WTC11 (cell line): ENCODE measurements at regions not wholly inside any gene's neighbourhood (a gene's known extent, or its start where the extent isn't known, plus 50 kb on each side); places are given as distances from the start of the nearest gene placed in this dataset.

Source experiments
- ATAC-seq: fragments of 200-7000 bp; cut with Tn5 transposase; 2 replicates; pipeline ENCODE4 v1.10.0; 2021; ENCODE audit warnings: mild to moderate bottlenecking, moderate library complexity
- CTCF ChIA-PET: fragments of 300-600 bp; sonication (Branson Sonifier 250); formaldehyde crosslinking; loops from one replicate; lab custom pipeline; 2021; ENCODE audit warnings: antibody characterized with exemption; lab: Charles Lee
- POLR2A ChIA-PET: fragments of 350-600 bp; sonication (Branson Sonifier 250); formaldehyde crosslinking; loops from one replicate; lab custom pipeline; 2021; ENCODE audit warnings: antibody characterized with exemption; lab: Charles Lee
- DNase-seq: peaks from one replicate; pipeline ENCODE4 v3.0.0; 2021; ENCODE audit warnings: low spot score
- H3K27ac Mint-ChIP-seq: 2 replicates; pipeline ENCODE4 v1.8.0; 2021; ENCODE audit warnings: mixed read lengths
- H3K27me3 Mint-ChIP-seq: 2 replicates; pipeline ENCODE4 v1.8.0; 2021; ENCODE audit warnings: low read depth, mild to moderate bottlenecking, moderate library complexity, mixed read lengths
- H3K36me3 Mint-ChIP-seq: 2 replicates; pipeline ENCODE4 v1.8.0; 2021; ENCODE audit warnings: mixed read lengths
- H3K4me1 Mint-ChIP-seq: 2 replicates; pipeline ENCODE4 v1.8.0; 2022; ENCODE audit warnings: mixed read lengths
- H3K4me3 Mint-ChIP-seq: 2 replicates; pipeline ENCODE4 v1.8.0; 2021; ENCODE audit warnings: mild to moderate bottlenecking, moderate library complexity, mixed read lengths
- H3K9me3 Mint-ChIP-seq: 2 replicates; pipeline ENCODE4 v1.8.0; 2021; ENCODE audit warnings: mixed read lengths
- AFF4 ChIP-seq: sonication (generic); formaldehyde crosslinking; IDR thresholded peaks from 2 replicates; pipeline ENCODE4 v1.8.1; 2023; ENCODE audit warnings: mild to moderate bottlenecking, missing genetic modification reagents, borderline replicate concordance
- ATF1 ChIP-seq: sonication (generic); formaldehyde crosslinking; IDR thresholded peaks from 2 replicates; pipeline ENCODE4 v1.8.1; 2023; ENCODE audit warnings: mild to moderate bottlenecking, moderate library complexity, missing genetic modification reagents
- CDX4 ChIP-seq: fragments of 250-450 bp; sonication (Bioruptor Pico); IDR thresholded peaks from 2 replicates; pipeline ENCODE4 v1.9.0; 2021; ENCODE audit warnings: moderate library complexity, mild to moderate bottlenecking, inconsistent platforms, borderline replicate concordance
- ELF4 ChIP-seq: sonication (generic); formaldehyde crosslinking; IDR thresholded peaks from 2 replicates; pipeline ENCODE4 v1.8.1; 2022; ENCODE audit warnings: low read depth, mild to moderate bottlenecking, moderate library complexity, missing genetic modification reagents
- FOXK1 ChIP-seq: sonication (generic); formaldehyde crosslinking; IDR thresholded peaks from 2 replicates; pipeline ENCODE4 v1.8.0; 2022; ENCODE audit warnings: mild to moderate bottlenecking, moderate library complexity, missing genetic modification reagents
- FOXP4 ChIP-seq: sonication (generic); formaldehyde crosslinking; IDR thresholded peaks from 2 replicates; pipeline ENCODE4 v1.8.0; 2022; ENCODE audit warnings: mild to moderate bottlenecking, missing genetic modification reagents
- HMGA2 ChIP-seq: fragments of 250-450 bp; sonication (Bioruptor Pico); IDR thresholded peaks from 2 replicates; pipeline ENCODE4 v1.4.0; 2021; ENCODE audit warnings: mild to moderate bottlenecking, moderate library complexity
- IRF2 ChIP-seq: sonication (generic); formaldehyde crosslinking; IDR thresholded peaks from 2 replicates; pipeline ENCODE4 v1.8.0; 2022; ENCODE audit warnings: low read depth, missing genetic modification reagents, borderline replicate concordance
- MAX ChIP-seq: sonication (generic); formaldehyde crosslinking; IDR thresholded peaks from 2 replicates; pipeline ENCODE4 v1.8.0; 2022; ENCODE audit warnings: mild to moderate bottlenecking, missing genetic modification reagents
- MXD4 ChIP-seq: fragments of 250-450 bp; sonication (Bioruptor Pico); IDR thresholded peaks from 2 replicates; pipeline ENCODE4 v1.8.0; 2021; ENCODE audit warnings: mild to moderate bottlenecking, moderate library complexity, borderline replicate concordance
- NR1H2 ChIP-seq: sonication (generic); formaldehyde crosslinking; IDR thresholded peaks from 2 replicates; pipeline ENCODE4 v1.9.0; 2021; ENCODE audit warnings: mild to moderate bottlenecking, moderate library complexity, missing genetic modification reagents
- NR2C2 ChIP-seq: sonication (generic); formaldehyde crosslinking; IDR thresholded peaks from 2 replicates; pipeline ENCODE4 v1.8.0; 2022; ENCODE audit warnings: mild to moderate bottlenecking, missing genetic modification reagents
- OVOL2 ChIP-seq: fragments of 250-450 bp; sonication (Bioruptor Pico); IDR thresholded peaks from 2 replicates; pipeline ENCODE4 v1.9.0; 2021; ENCODE audit warnings: mild to moderate bottlenecking, borderline replicate concordance
- SOX15 ChIP-seq: fragments of 250-450 bp; sonication (Bioruptor Pico); IDR thresholded peaks from 2 replicates; pipeline ENCODE4 v1.9.0; 2021; ENCODE audit warnings: mild to moderate bottlenecking
- SP1 ChIP-seq: sonication (generic); formaldehyde crosslinking; conservative IDR thresholded peaks from 2 replicates; pipeline ENCODE4 v1.8.1; 2022; ENCODE audit warnings: missing genetic modification reagents
- STAT6 ChIP-seq: sonication (generic); formaldehyde crosslinking; conservative IDR thresholded peaks from 2 replicates; pipeline ENCODE4 v1.8.1; 2023; ENCODE audit warnings: mild to moderate bottlenecking, low read depth, missing genetic modification reagents, moderate library complexity
- TEAD4 ChIP-seq: sonication (generic); formaldehyde crosslinking; IDR thresholded peaks from 2 replicates; pipeline ENCODE4 v1.8.0; 2022; ENCODE audit warnings: mild to moderate bottlenecking, missing genetic modification reagents
- ZNF423 ChIP-seq: fragments of 250-450 bp; sonication (Bioruptor Pico); IDR thresholded peaks from 2 replicates; pipeline ENCODE4 v2.1.2; 2022; ENCODE audit warnings: mild to moderate bottlenecking, moderate library complexity
- ZNF425 ChIP-seq: fragments of 250-450 bp; sonication (Bioruptor Pico); conservative IDR thresholded peaks from 2 replicates; pipeline ENCODE4 v1.9.0; 2021; ENCODE audit warnings: mild to moderate bottlenecking
- ZNF671 ChIP-seq: fragments of 250-450 bp; sonication (Bioruptor Pico); IDR thresholded peaks from 2 replicates; pipeline ENCODE4 v1.8.0; 2021; ENCODE audit warnings: mild to moderate bottlenecking

- H3K4me1 Mint-ChIP-seq = 0 out of 2 replicates have a peak, but pooled peaks cover 11% of the 10 kb centered on the region
- no peak for ATAC-seq
- no peak for TF ChIP-seq FOXK1 (CRISPR knock-in tag)
- no peak for TF ChIP-seq IRF2 (CRISPR knock-in tag)
- TF ChIP-seq MXD4 = no peak
- TF ChIP-seq NR1H2 = no peak
- no peak for TF ChIP-seq OVOL2 (CRISPR knock-in tag)
- TF ChIP-seq CDX4 = no peak
- TF ChIP-seq SOX15 (CRISPR knock-in tag) = no peak
- no peak for TF ChIP-seq ZNF671 (CRISPR knock-in tag)
- TF ChIP-seq ZNF423 (CRISPR knock-in tag) = no peak
- no peak for TF ChIP-seq NR2C2
- no peak for TF ChIP-seq STAT6 (CRISPR knock-in tag)
- no peak for TF ChIP-seq SP1 (CRISPR knock-in tag)
- no peak for TF ChIP-seq TEAD4
- TF ChIP-seq MAX = no peak
- TF ChIP-seq ATF1 (CRISPR knock-in tag) = no peak
- no peak for TF ChIP-seq ELF4 (CRISPR knock-in tag)
- TF ChIP-seq FOXP4 = no peak
- no peak for TF ChIP-seq ZNF425 (CRISPR knock-in tag)
- TF ChIP-seq, all 79 proteins: peak for 0
- CTCF ChIA-PET = no interaction called here
- no peak overlapping the region for H3K4me3 Mint-ChIP-seq
- no peaks in the 10 kb centered on the region; the same call in 1 of the 2 replicates for H3K27me3 Mint-ChIP-seq
- POLR2A ChIA-PET = no interaction called here
- no peak for DNase-seq
- peaks cover 18% of the 10 kb centered on the region for H3K9me3 Mint-ChIP-seq
- no peak overlapping the region for H3K27ac Mint-ChIP-seq
- H3K36me3 Mint-ChIP-seq = peaks cover 6% of the 10 kb centered on the region; the same call in 1 of the 2 replicates
Measured at GRCh38 chr3:30988769-30989168, 94.3 kb upstream of the GADL1 start.

GRCh38 chr3:30989276-30990030, 95.0 kb upstream of the GADL1 start:
- Mint-ChIP-seq H3K36me3 (peaks cover 8% of the 10 kb centered on the region; the same call in 1 of the 2 replicates), H3K4me3 (no peak overlapping the region)
- POLR2A ChIA-PET = no interaction called here
- CTCF ChIA-PET = no interaction called here
- TF ChIP-seq AFF4 (CRISPR knock-in tag) (no peak), ZNF423 (CRISPR knock-in tag) (no peak), HMGA2 (CRISPR knock-in tag) (no peak)
- TF ChIP-seq, all 79 proteins: peak for 0
- Mint-ChIP-seq H3K9me3 (peaks cover 22% of the 10 kb centered on the region), H3K27me3 (no peaks in the 10 kb centered on the region; the same call in 1 of the 2 replicates), H3K4me1 (0 out of 2 replicates have a peak, but pooled peaks cover 9% of the 10 kb centered on the region), H3K27ac (no peak overlapping the region)
- ATAC-seq (no peak), DNase-seq (no peak)
